Mammary epithelial cell (primary cell): ENCODE measurements at regions not wholly inside any gene's neighbourhood (a gene's known extent, or its start where the extent isn't known, plus 50 kb on each side); places are given as distances from the start of the nearest gene placed in this dataset.

ENCODE experiments used
- EZH2 ChIP-seq: IDR thresholded peaks from 2 replicates; pipeline ENCODE4 v1.6.1; 2012; ENCODE audit warnings: low read length, inconsistent platforms, borderline replicate concordance
- TF ChIP-seq, protein P1 (sequence below), 2 donors: IDR thresholded peaks in 1 of 2; conservative IDR thresholded peaks in 1 of 2; 2 replicates each; pipeline ENCODE4 v1.5.1; 2011 to 2012; ENCODE audit warnings: inconsistent platforms in 2 of 2, low read length in 2 of 2, mild to moderate bottlenecking in 2 of 2, control low read depth in 1 of 2, low read depth in 1 of 2; ENCODE audit not compliant: insufficient read depth in 1 of 2; ENCODE audit errors: extremely low read depth in 1 of 2

DNA sequence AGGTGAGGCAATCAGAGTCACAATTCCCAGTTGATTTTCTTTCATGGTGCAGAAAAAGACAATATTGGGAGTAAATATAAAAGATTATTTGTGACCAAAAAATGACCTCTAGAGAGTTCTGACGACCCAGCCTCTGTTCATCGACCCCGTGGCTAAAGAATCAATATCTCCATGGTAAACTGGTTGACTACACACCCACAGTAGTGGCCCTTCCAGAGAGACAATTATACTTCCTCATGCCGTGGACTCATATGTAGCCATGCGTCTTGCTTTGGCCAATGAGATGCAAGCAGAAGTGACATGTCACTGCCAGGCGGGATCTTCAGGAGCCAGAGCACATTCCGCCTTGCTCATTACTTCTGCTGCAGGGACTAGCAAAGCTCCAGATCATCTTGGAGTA lies 163.3 kb upstream of the RAD23B start:
- TF ChIP-seq, protein P1, sequence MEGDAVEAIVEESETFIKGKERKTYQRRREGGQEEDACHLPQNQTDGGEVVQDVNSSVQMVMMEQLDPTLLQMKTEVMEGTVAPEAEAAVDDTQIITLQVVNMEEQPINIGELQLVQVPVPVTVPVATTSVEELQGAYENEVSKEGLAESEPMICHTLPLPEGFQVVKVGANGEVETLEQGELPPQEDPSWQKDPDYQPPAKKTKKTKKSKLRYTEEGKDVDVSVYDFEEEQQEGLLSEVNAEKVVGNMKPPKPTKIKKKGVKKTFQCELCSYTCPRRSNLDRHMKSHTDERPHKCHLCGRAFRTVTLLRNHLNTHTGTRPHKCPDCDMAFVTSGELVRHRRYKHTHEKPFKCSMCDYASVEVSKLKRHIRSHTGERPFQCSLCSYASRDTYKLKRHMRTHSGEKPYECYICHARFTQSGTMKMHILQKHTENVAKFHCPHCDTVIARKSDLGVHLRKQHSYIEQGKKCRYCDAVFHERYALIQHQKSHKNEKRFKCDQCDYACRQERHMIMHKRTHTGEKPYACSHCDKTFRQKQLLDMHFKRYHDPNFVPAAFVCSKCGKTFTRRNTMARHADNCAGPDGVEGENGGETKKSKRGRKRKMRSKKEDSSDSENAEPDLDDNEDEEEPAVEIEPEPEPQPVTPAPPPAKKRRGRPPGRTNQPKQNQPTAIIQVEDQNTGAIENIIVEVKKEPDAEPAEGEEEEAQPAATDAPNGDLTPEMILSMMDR (conservative IDR thresholded peaks at IDR 0.05 in 1 of 2, IDR thresholded peaks at IDR 0.05 in 1 of 2; ENCODE audit: extremely low read depth in 1 of 2, insufficient read depth in 1 of 2, low read depth in 1 of 2, low read length in 2 of 2) = no peak
- TF ChIP-seq EZH2 = no peak
